PC-3 (cell line): ENCODE measurements at regions not wholly inside any gene's neighbourhood (a gene's known extent, or its start where the extent isn't known, plus 50 kb on each side); places are given as distances from the start of the nearest gene placed in this dataset.

ENCODE experiments used
- ATAC-seq: fragments of 200-7000 bp; cut with Tn5 transposase; 2 replicates; pipeline ENCODE4 v1.9.1; 2020; ENCODE audit warnings: mild to moderate bottlenecking, moderate library complexity
- BruUV-seq: library from RNA; stranded (reverse); fragments of 400-500 nt; replicated peaks from 2 replicates; lab custom pipeline; 2021; lab: Mats Ljungman, UMichigan
- CTCF ChIA-PET: fragments of 300-600 bp; sonication (Branson Sonifier 250); formaldehyde crosslinking; loops from one replicate; lab custom pipeline; 2022; ENCODE audit warnings: antibody characterized with exemption; lab: Charles Lee
- POLR2A ChIA-PET: fragments of 300-600 bp; sonication (Branson Sonifier 250); formaldehyde crosslinking; loops from one replicate; lab custom pipeline; 2022; ENCODE audit warnings: antibody characterized with exemption; ENCODE audit not compliant: unreplicated experiment; lab: Charles Lee
- DNase-seq: peaks from one replicate; pipeline ENCODE4 v3.0.0-alpha.2; 2015
- H2AFZ ChIP-seq: fragments of 300-600 bp; sonication (generic); 2 replicates; pipeline ENCODE4 v1.6.0; 2016; ENCODE audit warnings: antibody characterized with exemption, low read length
- H3F3A ChIP-seq: fragments of 300-600 bp; sonication (generic); one replicate; pipeline ENCODE4 v1.6.0; 2017; ENCODE audit warnings: antibody characterized with exemption, low read length, control low read depth, mild to moderate bottlenecking; ENCODE audit not compliant: unreplicated experiment
- H3K27ac ChIP-seq: fragments of 300-600 bp; sonication (generic); 2 replicates; pipeline ENCODE4 v1.5.1; 2016; ENCODE audit warnings: mild to moderate bottlenecking, low read length
- H3K27me3 ChIP-seq: fragments of 300-600 bp; sonication (generic); 2 replicates; pipeline ENCODE4 v1.6.1; 2016; ENCODE audit warnings: low read length, mixed read lengths
- H3K36me3 ChIP-seq: fragments of 300-600 bp; sonication (generic); 2 replicates; pipeline ENCODE4 v1.6.1; 2016; ENCODE audit warnings: low read depth, mixed run types, low read length, mixed read lengths
- H3K4me1 ChIP-seq: fragments of 300-600 bp; sonication (generic); 2 replicates; pipeline ENCODE4 v1.5.1; 2016; ENCODE audit warnings: low read length; ENCODE audit not compliant: insufficient read depth
- H3K4me2 ChIP-seq: fragments of 300-600 bp; sonication (generic); 2 replicates; pipeline ENCODE4 v1.6.0; 2016; ENCODE audit warnings: low read length
- H3K4me3 ChIP-seq: fragments of 300-600 bp; sonication (generic); 2 replicates; pipeline ENCODE4 v1.5.1; 2016; ENCODE audit warnings: mild to moderate bottlenecking, low read length, mixed read lengths
- H3K79me2 ChIP-seq: fragments of 300-600 bp; sonication (generic); 2 replicates; pipeline ENCODE4 v1.6.1; 2017; ENCODE audit warnings: low read length, mixed read lengths
- H3K9ac ChIP-seq: fragments of 300-600 bp; sonication (generic); 2 replicates; pipeline ENCODE4 v1.6.0; 2016; ENCODE audit warnings: mild to moderate bottlenecking, low read length
- H3K9me2 ChIP-seq: fragments of 300-600 bp; sonication (generic); replicated peaks from 2 replicates; pipeline ENCODE4 v1.6.1; 2016; ENCODE audit warnings: mixed run types, low read length, mixed read lengths
- H3K9me3 ChIP-seq: fragments of 300-600 bp; sonication (generic); 2 replicates; pipeline ENCODE4 v1.6.1; 2016; ENCODE audit warnings: low read length, mixed read lengths
- H4K20me1 ChIP-seq: fragments of 300-600 bp; sonication (generic); 2 replicates; pipeline ENCODE4 v1.6.1; 2016; ENCODE audit warnings: low read length, mixed read lengths
- EZH2 ChIP-seq: fragments of 300-600 bp; sonication (generic); IDR thresholded peaks from one replicate; pipeline ENCODE4 v1.6.1; 2017; ENCODE audit warnings: antibody characterized with exemption, mild to moderate bottlenecking, low read length; ENCODE audit not compliant: unreplicated experiment
- EZH2phosphoT487 ChIP-seq: fragments of 300-600 bp; sonication (generic); IDR thresholded peaks from 2 replicates; pipeline ENCODE4 v1.6.1; 2018; ENCODE audit warnings: mild to moderate bottlenecking, antibody characterized with exemption, low read length, borderline replicate concordance
- intact Hi-C: fragments of 100-400 bp; cut with micrococcal nuclease; formaldehyde crosslinking; loops from 2 replicates; pipeline ENCODE4 v1.9.0; 2023
- TF ChIP-seq, protein P1 (sequence below): fragments of 300-600 bp; sonication (generic); conservative IDR thresholded peaks from 2 replicates; pipeline ENCODE4 v1.5.1; 2017; ENCODE audit warnings: antibody characterized with exemption, low read depth, mild to moderate bottlenecking, low read length

DNA sequence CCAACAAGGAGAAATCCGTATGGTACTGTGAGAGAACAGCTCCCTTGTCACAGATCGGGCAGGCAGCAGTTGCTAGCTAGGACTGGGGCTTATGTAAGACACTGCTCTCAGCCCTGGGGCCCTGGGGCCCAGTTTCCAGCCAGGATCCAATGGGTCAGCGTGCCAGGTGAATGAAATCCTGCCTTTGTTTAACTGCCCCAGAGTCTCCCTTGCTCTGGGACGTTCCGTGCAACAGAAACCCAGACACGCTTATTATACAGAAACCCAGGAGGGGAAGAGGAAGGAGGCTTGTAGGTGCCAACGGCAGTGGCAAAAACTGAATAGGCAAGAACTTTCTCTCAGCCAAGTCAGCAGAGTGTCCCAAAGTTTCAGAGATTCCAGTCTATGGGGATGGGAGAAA is 110.6 kb downstream of the DIO2 start:
- Histone ChIP-seq H3K9me3 (no peaks in the 10 kb centered on the region), H3K9ac (no peak overlapping the region), H3K27ac (no peak overlapping the region), H3K27me3 (no peaks in the 10 kb centered on the region), H3K4me1 (peaks cover 8% of the 10 kb centered on the region), H3K9me2 (no peaks in the 10 kb centered on the region), H3K4me2 (no peak overlapping the region), H3K4me3 (no peak overlapping the region), H3K79me2 (no peaks in the 10 kb centered on the region), H4K20me1 (no peaks in the 10 kb centered on the region), H3K36me3 (no peaks in the 10 kb centered on the region), H2AFZ (no peak overlapping the region), H3F3A (no peaks in the 10 kb centered on the region)
- intact Hi-C loops: no loop called here
- CTCF ChIA-PET: no interaction called here
- DNase-seq (no peak), ATAC-seq (no peak)
- BruUV-seq: no TSS peak
- POLR2A ChIA-PET: no interaction called here
- TF ChIP-seq, protein P1, sequence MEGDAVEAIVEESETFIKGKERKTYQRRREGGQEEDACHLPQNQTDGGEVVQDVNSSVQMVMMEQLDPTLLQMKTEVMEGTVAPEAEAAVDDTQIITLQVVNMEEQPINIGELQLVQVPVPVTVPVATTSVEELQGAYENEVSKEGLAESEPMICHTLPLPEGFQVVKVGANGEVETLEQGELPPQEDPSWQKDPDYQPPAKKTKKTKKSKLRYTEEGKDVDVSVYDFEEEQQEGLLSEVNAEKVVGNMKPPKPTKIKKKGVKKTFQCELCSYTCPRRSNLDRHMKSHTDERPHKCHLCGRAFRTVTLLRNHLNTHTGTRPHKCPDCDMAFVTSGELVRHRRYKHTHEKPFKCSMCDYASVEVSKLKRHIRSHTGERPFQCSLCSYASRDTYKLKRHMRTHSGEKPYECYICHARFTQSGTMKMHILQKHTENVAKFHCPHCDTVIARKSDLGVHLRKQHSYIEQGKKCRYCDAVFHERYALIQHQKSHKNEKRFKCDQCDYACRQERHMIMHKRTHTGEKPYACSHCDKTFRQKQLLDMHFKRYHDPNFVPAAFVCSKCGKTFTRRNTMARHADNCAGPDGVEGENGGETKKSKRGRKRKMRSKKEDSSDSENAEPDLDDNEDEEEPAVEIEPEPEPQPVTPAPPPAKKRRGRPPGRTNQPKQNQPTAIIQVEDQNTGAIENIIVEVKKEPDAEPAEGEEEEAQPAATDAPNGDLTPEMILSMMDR: no peak
- TF ChIP-seq EZH2: no peak
- TF ChIP-seq EZH2phosphoT487: no peak

DNA sequence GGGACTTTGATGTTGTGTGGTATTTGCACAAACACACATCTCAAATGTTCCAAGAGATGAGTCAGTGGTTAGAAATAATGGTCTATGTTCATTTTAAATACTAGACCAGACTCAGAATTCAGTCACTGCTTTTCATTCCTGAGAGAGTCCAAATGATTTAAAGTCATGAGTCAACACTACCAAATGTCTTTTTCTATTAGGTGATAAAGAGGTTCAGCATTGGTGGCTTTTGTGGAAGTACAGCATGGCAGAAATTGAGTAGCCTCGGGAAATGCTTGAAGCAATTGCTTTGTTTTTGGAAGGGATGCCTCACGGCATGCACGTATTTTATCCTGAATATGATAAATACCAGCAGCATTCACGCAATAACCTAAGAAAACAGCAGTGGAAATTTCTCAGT is 115.7 kb downstream of the DIO2 start:
- Histone ChIP-seq H3K9ac (peak overlapping the region; percentile 44; the same call in 1 of the 2 replicates), H3K9me2 (no peaks in the 10 kb centered on the region), H4K20me1 (no peaks in the 10 kb centered on the region), H2AFZ (no peak overlapping the region), H3K9me3 (no peaks in the 10 kb centered on the region), H3K27me3 (no peaks in the 10 kb centered on the region), H3K36me3 (no peaks in the 10 kb centered on the region), H3K4me3 (no peak overlapping the region), H3K4me2 (peak overlapping the region; percentile 22), H3F3A (no peaks in the 10 kb centered on the region), H3K4me1 (peaks cover 16% of the 10 kb centered on the region), H3K27ac (peak overlapping the region; percentile 94), H3K79me2 (no peaks in the 10 kb centered on the region)
- DNase-seq (peak; percentile 95), ATAC-seq (peak; percentile 97)
- intact Hi-C loops: no loop called here
- ChIA-PET POLR2A (no interaction called here), CTCF (interaction anchor here (0.7 kb wide), 1 partner anchor 251 kb away, joined by 6 read pairs; no protein-coding TSS in a partner anchor)
- TF ChIP-seq, protein P1: no peak
- no peak for TF ChIP-seq EZH2
- no peak for TF ChIP-seq EZH2phosphoT487
- no TSS peak for BruUV-seq

DNA sequence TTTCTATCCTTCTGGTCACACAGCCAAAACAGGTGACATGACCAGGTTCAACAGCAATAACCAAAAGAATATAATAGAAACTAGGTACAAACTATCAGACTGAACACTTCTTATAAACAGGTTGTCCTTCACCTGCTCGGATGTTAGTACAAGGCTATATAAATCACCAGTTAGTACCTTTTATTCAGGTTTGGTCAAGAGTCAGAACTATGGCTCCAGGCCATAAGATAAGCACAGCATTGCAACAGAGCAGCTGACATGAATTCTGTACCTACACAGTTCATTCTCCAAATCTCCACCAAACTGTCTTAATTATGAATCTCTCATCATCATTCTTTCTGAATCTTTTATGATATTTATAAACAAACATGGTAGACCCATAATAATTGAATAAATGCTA is 123.9 kb downstream of the DIO2 start:
- Histone ChIP-seq H3K27me3 (no peaks in the 10 kb centered on the region), H4K20me1 (no peaks in the 10 kb centered on the region), H3K4me3 (no peak overlapping the region), H3K9me3 (no peaks in the 10 kb centered on the region), H3K36me3 (no peaks in the 10 kb centered on the region), H3K27ac (no peak overlapping the region), H2AFZ (no peak overlapping the region), H3K79me2 (no peaks in the 10 kb centered on the region), H3K9me2 (no peaks in the 10 kb centered on the region), H3K4me1 (no peaks in the 10 kb centered on the region), H3K4me2 (no peak overlapping the region), H3K9ac (no peak overlapping the region), H3F3A (no peaks in the 10 kb centered on the region)
- CTCF ChIA-PET: no interaction called here
- DNase-seq: no peak
- POLR2A ChIA-PET: no interaction called here
- TF ChIP-seq, protein P1: no peak
- TF ChIP-seq EZH2phosphoT487: no peak
- TF ChIP-seq EZH2: no peak
- no TSS peak for BruUV-seq
- intact Hi-C loops: no loop called here
- no peak for ATAC-seq
